ENCODE measurements at regions not wholly inside any gene's neighbourhood (a gene's known extent, or its start where the extent isn't known, plus 50 kb on each side); places are given as distances from the start of the nearest gene placed in this dataset.

GRCh38 chr1:203401199-203401877 lies 50.4 kb upstream of the FMOD start:
- intact Hi-C loops (cut with DNase I; ENCODE audit: low total_unique reads): no loop called here
- no peak overlapping the region for H3K4me3 ChIP-seq (ENCODE audit: low read depth, poor library complexity, severe bottlenecking)
- WGBS, 2 donors: 87 to 91% methylated on average over 10 of the region's 10 CpGs
- TF ChIP-seq, protein P1, sequence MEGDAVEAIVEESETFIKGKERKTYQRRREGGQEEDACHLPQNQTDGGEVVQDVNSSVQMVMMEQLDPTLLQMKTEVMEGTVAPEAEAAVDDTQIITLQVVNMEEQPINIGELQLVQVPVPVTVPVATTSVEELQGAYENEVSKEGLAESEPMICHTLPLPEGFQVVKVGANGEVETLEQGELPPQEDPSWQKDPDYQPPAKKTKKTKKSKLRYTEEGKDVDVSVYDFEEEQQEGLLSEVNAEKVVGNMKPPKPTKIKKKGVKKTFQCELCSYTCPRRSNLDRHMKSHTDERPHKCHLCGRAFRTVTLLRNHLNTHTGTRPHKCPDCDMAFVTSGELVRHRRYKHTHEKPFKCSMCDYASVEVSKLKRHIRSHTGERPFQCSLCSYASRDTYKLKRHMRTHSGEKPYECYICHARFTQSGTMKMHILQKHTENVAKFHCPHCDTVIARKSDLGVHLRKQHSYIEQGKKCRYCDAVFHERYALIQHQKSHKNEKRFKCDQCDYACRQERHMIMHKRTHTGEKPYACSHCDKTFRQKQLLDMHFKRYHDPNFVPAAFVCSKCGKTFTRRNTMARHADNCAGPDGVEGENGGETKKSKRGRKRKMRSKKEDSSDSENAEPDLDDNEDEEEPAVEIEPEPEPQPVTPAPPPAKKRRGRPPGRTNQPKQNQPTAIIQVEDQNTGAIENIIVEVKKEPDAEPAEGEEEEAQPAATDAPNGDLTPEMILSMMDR (IDR thresholded peaks at IDR 0.05): no peak
- no peak for TF ChIP-seq POLR2A (IDR thresholded peaks at IDR 0.05)
- DNase-seq (ENCODE audit: low spot score in 2 of 2): no peak

- H3K4me3 ChIP-seq (ENCODE audit: low read depth, poor library complexity, severe bottlenecking): no peak overlapping the region
- no peak for TF ChIP-seq POLR2A (IDR thresholded peaks at IDR 0.05)
- TF ChIP-seq, protein P1 (IDR thresholded peaks at IDR 0.05): no peak
- intact Hi-C loops (cut with DNase I; ENCODE audit: low total_unique reads): no loop called here
- DNase-seq (ENCODE audit: low spot score in 2 of 2): no peak
- 70 to 79% methylated on average over 3 of the region's 3 CpGs for WGBS, 2 donors
Observed at GRCh38 chr1:203402152-203402551, 51.2 kb upstream of the FMOD start.

GRCh38 chr1:203402629-203403337 lies 51.9 kb upstream of the FMOD start:
- WGBS, 2 donors: 33% methylated on average over 6 of the region's 6 CpGs
- TF ChIP-seq, protein P1 (IDR thresholded peaks at IDR 0.05): no peak
- TF ChIP-seq POLR2A (IDR thresholded peaks at IDR 0.05): no peak
- no peak overlapping the region for H3K4me3 ChIP-seq (ENCODE audit: low read depth, poor library complexity, severe bottlenecking)
- DNase-seq (ENCODE audit: low spot score in 2 of 2): peak in 1 of 2 donors; percentile 49
- intact Hi-C loops (cut with DNase I; ENCODE audit: low total_unique reads): no loop called here

DNA sequence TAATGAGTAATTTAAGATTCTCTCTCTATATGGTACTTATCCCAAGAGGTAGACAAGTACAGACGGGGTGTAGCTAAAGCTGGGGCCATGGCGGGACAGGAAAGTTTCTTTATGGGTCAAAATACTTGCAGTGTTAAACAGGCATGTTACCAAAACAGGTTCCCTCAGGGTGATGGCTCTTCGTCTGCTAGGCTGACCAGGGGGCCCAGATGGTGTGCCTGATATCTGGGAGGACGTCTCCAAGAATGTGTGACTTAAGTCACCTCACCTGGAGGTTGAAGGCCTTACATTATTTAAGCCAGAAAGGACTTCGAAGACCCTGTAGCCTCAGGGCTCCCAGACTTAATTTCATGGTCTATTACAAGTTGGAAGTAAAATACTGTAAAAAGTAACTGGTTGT lies 52.7 kb upstream of the FMOD start:
- TF ChIP-seq, protein P1 (IDR thresholded peaks at IDR 0.05): no peak
- no peak for TF ChIP-seq POLR2A (IDR thresholded peaks at IDR 0.05)
- no peak for DNase-seq (ENCODE audit: low spot score in 2 of 2)
- intact Hi-C loops (cut with DNase I; ENCODE audit: low total_unique reads): no loop called here
- 82 to 95% methylated on average over 5 of the region's 5 CpGs for WGBS, 2 donors
- no peak overlapping the region for H3K4me3 ChIP-seq (ENCODE audit: low read depth, poor library complexity, severe bottlenecking)

DNA sequence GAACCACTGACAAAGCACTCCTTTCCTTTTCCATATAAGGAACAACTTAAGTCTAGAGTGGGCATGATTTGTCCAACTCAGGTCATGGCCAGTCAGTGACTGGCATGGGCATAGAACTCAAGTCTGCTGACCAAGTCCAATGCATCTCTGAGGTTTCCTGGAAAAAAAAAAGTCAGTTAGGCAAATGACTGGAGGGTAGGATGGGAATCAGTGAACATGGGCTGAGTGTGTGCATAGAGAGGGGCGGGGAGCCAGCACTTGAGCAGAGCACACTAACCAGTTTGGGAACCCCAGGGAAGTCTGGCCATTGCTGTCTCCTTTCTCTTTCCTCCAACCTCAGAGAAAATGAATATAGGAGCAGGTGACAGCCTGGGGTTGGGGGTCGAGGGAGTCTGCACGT lies 53.6 kb upstream of the FMOD start:
- H3K4me3 ChIP-seq (ENCODE audit: low read depth, poor library complexity, severe bottlenecking): no peak overlapping the region
- no peak for TF ChIP-seq POLR2A (IDR thresholded peaks at IDR 0.05)
- TF ChIP-seq, protein P1 (IDR thresholded peaks at IDR 0.05): no peak
- no peak for DNase-seq (ENCODE audit: low spot score in 2 of 2)
- 87 to 96% methylated on average over 3 of the region's 3 CpGs for WGBS, 2 donors
- intact Hi-C loops (cut with DNase I; ENCODE audit: low total_unique reads): no loop called here
